NOMO-1 treated with dmso at 0.1 percent for 144 hours (cell line): ENCODE measurements at regions not wholly inside any gene's neighbourhood (a gene's known extent, or its start where the extent isn't known, plus 50 kb on each side); places are given as distances from the start of the nearest gene placed in this dataset.

Experiments used
- DNase-seq: peaks from one replicate; lab custom pipeline; 2025; ENCODE audit not compliant: unreplicated experiment; lab: John Stamatoyannopoulos, UW

DNA sequence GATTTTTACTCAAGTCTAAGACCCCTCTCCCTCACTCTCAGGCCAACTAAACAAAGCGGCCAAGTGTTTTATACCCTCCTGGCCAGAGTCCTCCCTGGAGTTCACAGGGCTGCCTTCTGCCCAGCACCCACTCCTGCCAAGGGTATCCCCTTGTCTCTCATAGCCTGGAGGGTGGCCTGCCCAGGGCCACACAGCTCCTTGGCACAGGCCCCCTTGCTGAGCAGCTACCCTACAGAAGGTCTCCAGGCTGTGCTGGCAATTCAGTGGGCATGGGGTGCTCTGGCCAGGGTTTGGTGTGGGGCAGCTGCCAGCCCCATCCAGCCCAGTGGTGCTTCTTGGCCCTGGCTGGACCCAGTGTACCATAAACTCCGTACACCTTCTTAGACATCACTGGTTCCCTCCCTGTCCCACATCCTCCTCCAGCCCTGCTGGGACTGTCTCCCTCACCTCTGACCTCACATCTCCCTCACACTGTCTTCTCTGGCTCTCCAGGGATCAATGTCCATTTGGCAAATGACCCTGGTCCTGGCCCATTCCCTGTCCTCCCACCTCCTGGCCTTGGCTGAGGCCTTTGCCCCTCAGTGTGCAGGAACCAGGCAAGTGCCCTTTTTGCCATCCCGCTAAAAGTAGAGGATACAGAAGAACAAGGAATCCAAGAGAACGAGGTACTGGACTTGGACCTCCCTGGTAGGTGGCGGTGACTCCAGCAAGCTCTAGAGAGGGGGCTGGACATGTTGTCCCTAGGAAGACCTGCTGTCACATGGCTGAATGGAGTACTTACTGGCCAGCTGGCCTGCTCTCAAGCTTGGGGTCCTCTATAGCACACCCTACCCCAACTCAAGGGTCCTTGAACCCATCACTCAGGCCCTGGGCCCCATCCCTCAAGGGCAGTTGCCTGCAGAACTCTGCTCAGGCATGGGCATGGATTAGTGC lies 50.0 kb upstream of the TRPM1 start:
- DNase-seq = no peak

DNA sequence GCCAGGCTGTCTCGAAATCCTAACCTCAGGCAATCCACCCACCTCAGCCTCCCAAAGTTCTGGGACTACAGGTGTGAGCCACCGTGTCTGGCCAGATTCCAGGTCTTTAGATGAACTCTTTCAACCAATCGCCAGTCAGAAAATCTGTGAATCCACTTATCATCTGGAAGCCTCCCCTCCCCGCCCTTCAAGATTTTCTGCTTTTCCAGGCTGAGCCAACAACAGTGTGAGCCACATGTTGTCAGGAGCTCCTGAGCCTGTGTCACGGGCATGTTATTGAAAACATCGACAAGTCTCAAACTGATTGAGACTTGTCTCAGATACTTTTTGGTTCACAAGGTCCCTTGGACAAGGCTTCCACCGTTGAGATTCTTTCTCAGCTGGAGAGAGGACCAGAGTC lies 52.0 kb upstream of the TRPM1 start:
- no peak for DNase-seq

DNA sequence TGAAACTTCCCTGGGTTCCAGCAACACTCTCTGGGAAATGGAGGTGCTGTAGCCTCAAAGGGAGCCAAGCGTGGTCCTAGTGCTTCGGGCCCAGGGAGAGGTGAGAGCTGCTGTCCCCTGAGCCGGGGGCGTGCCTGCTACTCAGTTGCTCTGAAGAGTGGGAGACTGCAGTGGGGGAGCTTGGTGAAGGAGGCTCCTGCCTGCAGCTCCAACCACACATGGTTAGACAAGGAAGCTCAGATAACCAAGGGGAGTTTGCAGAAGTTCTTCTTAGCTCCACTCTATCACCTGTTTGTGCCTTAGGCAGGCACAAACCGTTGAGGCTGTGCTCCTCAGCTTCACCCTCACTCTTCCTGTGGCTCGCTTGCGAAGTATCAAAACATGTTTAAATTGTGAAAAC lies 53.6 kb upstream of the TRPM1 start:
- DNase-seq = no peak

DNA sequence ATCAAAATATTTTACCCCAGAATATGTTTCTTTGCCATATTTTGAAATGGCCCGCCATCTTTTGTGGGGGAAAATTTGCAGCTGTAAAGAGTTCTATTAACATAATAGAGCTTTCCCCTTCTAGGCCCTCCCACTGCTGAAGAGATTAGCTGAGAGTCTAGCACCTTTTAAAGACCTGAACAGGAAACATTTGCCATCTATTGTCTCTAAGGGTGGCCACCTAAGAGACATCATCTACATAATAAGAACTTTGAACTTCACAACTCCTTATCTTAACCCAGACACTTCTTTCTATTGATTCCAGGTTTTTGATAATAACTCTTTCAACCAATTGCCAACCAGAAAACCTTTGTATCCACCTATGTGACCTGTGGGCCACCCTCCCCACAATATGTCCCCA lies 54.7 kb upstream of the TRPM1 start:
- no peak for DNase-seq

DNA sequence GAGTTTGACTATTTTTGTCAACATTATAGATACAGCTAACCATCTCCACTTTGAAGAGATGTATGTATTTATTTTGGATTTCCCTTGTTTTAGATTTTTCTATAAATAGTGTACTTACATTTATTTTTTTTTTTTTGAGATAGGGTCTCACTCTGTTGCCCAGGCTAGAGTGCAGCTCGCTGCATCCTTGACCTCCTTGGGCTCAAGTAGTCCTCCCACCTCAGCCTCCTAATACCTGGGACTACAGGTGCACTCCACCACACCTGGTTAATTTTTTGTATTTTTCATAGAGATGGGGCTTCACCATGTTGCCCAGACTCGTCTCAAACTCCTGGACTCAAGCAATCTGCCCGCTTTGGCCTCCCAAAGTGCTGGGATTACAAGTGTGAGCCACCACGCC lies 55.3 kb upstream of the TRPM1 start:
- DNase-seq = no peak

DNA sequence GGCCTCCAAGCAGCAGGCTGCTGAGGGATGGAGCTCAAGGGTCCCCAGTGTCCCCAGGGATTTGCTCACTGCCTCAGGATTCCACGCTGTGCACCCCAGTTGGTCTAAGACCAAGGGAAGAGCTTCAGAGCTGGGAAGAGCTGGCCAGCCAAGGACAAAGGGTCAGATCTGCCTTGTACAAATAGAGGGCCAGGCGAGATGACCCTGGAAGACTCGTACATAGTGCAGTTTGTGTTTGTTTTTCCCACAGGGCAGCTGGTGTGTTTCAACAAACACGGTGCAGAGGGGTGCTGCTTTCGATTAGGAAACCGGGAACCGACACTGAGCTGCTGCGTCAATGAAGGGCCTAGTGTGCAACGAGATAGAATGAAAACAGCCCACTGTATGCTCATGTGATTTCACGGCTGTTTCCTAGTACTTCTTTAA lies 56.1 kb upstream of the TRPM1 start:
- no peak for DNase-seq

DNA sequence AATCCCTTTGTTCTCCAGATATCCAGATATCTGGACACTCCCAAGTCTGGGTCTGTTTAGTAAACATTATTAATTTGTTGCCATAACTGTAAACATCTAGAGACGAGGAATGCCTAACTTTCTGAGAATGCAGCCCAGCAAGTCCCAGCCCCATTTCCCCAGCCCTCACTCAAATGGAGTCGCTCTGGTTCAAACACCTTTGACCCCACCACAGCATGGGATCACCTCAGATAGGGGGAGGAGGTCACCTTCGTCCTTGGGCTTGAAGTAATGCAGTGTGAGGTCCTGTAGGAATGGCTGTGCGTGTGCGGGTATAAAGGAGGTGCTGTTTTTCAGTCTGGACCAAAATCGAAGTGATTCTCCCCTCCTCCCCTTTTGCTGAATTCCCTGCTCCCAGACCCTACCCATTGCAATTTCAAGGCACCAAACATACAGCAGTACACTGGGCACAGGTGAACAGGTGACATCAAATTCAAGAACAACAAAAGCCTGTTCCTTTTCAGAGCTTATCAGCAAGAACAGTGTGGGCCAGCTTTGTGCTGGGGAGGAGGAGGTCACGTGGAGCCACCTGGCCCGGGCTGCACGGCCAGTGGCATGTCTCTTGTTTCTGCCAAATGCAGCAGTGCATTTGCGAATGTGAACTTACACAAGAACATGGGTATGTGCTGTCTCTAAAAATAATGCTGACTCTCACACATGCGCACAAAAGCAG lies 57.5 kb upstream of the TRPM1 start:
- no peak for DNase-seq

DNA sequence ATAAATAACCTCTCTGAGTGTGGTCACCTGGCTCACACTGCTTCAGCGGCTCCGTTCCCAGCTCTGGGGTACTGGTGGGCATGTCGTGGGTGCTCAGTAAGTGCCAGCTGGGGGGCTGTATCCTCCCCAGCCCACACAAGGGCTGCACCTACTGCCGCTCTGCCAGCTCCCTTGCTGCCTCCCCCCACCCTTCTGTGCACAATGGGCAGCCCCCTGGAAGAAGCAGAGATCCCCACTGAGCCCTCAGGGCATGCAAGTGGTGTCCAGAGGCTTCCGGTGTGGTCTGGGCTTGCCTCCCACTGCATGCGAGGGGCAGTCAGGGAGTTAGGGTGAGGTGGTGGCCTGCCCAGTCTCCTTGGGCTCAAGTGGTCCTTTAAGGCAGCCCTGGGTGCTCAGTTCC lies 58.3 kb upstream of the TRPM1 start:
- DNase-seq = no peak

DNA sequence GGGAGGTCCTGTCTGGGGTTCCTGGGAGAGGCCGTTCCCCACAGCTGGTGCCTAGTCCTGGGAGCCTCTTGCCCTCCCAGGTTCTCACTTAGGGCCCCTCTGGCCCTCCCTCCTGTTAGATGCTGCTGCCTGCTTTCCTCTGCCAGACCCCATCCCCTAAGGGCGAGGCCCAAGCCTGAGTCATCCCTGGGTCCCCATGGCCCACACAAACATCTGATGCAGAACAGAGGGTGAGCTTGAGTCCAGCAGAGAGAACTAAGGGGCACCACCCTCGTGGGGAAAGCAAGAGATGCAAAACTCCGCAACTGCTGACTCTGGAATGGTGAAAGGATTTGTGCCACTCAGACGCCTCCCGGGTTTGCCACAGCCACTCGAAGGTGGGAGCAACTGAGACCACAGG lies 58.8 kb upstream of the TRPM1 start:
- DNase-seq = no peak

DNA sequence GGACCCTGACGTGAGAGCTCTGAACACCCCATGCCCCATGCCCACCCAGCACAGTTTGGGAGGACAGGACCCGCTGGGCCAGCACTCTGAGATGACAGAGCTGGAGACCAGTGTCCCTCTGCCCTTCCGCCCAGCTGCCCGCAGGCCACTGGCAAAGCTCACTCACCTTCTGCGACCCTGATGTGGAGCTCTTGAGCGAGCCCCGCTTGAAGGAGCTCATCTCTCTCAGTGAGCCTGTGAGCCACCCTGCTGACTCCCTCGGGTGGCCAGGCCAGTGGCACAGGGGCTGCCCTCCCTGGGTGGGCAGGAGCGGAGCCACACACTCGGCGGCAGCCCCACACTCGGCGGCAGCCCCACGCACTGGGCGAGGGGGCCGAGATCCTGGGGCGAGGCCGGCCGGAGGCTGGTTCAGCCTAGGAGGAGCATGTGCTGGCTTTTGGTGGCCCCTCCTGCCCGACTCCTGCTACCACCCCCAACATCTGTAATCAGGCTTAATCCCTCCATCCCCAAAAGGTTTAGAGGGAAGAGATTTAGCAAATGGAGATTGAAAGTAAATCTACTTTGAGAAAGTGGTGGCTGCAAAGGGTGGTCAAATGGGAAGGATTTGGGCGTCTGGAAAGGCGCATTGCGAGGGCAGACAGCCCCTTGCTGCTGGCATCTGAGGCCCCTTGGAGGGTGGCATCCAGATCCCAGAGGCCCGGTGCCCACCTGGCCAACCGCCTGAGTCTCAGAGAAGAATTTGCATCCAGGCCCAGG lies 59.4 kb upstream of the TRPM1 start:
- no peak for DNase-seq

DNA sequence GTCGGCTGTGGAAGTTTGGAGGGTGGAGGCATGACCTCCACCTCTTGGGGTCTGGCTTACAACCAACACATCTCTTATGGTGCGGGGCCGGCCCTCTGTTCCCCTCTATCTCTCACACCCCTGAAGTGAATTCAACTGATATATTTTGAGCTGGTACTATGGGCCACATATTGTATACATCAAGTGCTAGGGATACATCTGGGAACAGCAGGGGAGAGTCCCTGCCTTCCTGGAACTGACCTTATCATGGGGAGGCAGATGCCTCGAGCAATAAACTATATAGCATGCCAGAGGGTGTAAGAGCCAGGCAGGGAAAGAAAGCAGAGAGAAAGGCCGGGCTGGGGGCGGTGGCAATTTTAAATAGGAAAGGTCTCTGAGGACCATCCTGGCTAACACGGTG lies 60.4 kb upstream of the TRPM1 start:
- DNase-seq = no peak

DNA sequence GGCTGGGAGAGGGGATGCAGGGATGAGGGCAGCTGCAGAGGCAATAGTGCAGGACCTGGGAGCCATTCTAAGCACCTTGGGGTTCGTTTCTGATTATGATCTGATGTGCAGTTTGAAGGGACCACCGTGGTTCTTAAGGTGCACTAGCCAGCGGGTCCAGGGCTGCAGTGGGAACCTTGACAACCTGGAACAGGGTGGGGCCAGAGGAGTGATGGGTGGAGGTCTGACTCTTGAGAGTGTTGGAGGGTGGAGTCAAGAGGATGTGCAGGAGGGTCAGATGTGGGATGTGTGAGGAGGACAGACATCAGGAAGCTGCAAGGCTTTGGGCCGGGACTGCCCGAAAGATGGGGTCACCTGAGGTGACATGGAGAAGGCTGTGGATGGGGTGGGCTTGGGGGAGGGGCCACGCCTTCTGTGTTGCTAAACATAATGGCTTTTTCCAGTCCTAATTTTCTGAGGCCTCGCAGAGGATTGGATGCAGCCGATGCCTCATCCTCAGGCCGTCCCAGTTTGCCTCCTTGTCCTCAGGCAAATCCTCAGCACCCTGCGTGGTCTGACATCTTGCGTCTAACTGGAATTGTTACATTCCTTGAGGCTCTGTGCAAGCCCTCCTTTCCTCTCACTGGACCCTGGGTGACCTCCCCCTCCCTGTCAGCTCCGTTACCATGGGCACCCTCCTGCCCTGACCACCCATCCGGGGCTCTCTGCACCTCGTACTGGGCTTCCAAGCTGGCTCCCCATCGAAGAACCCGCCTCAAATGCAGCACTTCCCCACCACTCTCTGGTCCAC lies 61.4 kb upstream of the TRPM1 start:
- no peak for DNase-seq

DNA sequence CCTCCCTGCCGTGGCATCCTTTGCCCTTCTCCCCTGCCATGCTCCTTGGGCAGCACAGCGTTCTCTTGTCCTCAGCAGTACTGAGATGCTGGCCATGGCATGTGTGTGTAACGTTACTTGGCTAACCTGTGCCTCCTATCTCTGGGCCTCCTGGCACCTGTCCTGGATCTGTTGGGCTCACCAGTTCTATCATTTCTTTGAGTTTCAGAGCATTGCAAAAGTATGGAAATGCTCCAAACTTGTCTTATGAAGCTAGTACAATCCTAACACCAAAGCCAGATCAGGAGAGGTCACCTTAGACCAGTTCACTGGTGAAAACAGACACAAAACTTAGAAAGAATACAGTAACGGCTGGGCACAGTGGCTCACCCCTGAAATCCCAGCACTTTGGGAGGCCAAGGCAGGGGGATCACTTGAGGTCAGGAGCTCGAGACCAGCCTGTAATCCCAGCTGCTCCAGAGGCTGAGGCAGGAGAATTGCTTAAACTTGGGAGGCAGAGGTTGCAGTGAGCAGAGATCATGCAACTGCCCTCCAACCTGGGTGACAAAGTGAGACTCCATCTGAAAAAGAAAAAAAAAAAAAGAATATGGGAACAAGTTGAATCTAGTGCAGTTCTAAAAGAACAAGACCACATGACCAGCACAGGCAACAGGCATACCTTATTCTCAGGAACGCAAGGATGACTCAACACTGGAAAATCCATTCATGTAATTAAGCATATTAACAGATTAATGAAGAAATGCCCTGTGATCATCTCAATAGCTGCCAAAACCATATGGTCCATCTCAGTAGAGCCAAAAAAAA lies 62.4 kb upstream of the TRPM1 start:
- no peak for DNase-seq

DNA sequence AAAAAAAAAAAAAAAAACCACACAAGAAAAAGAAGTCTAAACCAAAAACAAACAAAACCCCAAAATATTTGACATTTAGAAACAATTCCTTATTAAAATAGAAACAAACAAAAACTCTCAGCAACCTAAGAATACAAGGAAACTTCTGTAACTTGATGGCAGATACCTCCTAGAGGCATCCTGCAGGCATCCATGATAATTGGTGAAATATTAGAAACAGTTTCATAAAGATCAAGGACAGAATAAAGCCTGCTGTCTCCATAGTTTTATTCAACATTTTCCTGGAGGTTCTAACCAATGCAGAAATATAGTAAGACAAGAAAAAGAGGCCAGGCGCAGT lies 63.0 kb upstream of the TRPM1 start:
- DNase-seq = no peak

DNA sequence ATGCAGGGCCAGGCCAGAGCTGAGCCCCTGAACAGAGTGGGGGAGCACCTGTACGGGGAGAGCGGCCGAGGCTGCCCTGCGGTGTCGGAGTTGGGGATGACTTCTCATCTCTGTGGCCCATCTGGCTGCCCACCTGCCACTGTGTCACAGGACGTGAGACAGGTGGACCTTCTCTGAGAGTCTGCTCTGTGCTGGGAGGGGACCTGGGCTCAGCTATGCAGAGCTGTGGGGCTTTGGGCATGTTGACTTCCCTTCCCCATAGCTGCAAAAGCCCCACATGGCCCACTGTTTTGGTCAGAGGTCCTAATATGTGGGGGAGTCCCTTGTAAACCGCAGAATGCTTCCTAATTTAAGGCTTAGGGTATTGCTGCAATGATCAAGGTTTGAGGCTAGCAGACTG lies 68.0 kb upstream of the TRPM1 start:
- DNase-seq = no peak

DNA sequence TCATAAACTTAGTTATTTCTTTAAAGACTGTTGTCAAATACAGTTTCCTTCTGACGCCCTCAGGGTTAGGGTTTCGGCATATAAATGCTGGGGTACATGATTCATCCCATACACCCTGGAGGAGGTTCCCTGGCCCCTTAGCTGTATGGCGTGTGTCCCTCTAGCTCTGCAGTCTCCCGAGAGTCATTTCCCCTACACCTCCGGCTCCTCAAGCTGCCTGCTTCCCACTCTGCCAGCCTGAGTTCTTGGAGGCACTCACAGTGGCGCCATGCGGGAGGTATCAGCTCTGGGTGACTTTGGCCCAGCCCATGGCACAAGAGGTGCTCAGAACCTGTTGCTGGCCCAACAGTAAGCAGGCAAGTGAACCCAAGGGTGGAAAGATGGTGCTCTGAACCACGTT lies 70.2 kb upstream of the TRPM1 start:
- no peak for DNase-seq

DNA sequence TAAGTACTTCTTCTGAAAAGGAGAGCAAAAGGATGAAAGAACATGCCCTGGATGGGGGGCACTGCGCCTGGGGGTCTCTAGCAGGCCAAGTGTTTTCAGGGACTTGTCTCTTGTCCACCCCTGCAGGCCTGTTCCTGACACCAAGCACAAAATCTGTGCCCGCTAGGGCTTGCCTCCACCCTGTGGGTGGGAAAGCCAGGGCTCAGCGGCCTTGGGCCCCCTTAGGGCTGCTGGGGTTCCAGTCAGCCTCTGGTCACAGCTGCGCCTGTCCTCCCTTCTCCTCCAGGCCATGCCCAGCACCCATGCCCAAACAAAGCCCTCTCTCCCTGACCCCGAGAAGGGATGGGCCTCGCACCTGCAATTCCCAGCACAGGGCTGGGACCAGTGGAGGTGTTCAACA lies 71.1 kb upstream of the TRPM1 start:
- no peak for DNase-seq

DNA sequence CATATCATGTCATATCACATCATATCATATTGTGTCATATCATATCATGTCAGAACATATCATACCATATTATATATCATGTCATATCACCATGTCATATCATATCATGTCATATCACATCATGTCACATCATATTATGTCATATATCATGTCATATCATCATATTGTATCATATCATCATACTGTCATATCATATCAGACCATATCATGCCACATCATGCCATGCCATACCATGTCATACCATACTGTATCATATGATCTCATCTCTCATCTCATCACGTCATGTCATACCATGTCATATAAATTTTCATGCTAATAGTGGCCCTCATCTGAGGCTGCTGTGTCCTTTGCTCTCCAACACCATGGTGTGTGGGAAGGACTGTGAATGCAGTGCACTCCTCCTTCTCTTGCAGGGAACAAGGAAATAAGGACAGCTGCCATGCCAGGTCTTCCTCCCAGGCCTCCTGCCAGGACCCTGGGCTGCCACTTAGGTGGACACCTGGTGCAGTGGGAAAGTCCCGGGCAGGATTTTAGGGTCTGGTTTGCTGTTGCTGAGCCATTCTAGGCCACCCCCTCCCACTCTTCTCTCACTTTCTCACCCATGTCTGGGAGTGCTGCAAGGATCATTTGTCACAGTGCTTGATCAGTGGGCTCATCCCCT lies 72.4 kb upstream of the TRPM1 start:
- DNase-seq = no peak

DNA sequence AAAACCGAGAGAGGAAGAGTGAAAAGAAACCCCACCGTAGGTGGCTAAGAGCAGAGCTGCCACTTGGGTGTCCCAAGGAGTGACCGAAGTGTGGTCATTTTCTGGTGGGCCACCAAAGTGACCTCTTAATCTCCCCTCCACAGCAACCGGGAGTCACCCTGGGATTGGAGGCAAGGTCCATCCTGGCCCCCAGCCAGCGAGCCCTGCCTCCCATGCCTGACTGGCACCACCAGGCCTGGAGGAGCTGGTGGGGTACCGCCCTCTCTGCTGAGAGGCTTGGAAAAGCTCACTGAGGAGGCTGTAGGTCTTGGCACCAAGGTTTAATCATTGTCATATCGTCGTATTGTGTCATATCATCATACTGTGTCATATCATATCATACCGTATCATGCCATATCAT lies 74.0 kb upstream of the TRPM1 start:
- no peak for DNase-seq

DNA sequence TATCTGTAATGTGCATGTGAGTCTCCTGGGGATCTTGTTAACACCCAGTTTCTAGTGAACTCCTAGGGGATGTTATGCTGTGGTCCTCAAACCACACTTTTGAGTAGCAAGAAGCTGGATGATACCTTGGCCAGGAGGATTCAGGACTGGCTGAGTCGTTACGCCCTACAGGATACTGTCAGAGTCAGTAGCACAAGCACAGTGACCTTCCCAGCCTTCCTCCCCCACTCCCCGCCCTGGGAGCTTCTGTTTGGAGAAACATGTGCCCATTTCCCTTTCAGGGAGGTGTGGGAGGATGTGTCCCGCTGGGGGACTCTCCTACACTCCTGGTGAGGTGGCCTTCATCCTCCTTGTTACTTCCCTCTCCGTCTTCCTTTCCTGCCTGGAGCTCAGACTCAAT lies 76.4 kb upstream of the TRPM1 start:
- no peak for DNase-seq
